M059J (cell line): ENCODE measurements at regions not wholly inside any gene's neighbourhood (a gene's known extent, or its start where the extent isn't known, plus 50 kb on each side); places are given as distances from the start of the nearest gene placed in this dataset.

Experiments used
- DNase-seq: peaks from one replicate; pipeline ENCODE4 v3.0.0-alpha.2; 2012; ENCODE audit warnings: low read depth

- no peak for DNase-seq
These were observed 221.8 kb upstream of the SUCLG2 start for GRCh38 chr3:67876261-67876660.

- no peak for DNase-seq
These were observed 221.4 kb upstream of the SUCLG2 start for GRCh38 chr3:67875858-67876257.

- DNase-seq = peak; percentile 32
These were observed 220.9 kb upstream of the SUCLG2 start for GRCh38 chr3:67875338-67875737.

- DNase-seq = no peak
These were observed 216.1 kb upstream of the SUCLG2 start for GRCh38 chr3:67870477-67870876.

GRCh38 chr3:67866571-67866970, 212.2 kb upstream of the SUCLG2 start:
- peak; percentile 3 for DNase-seq

- DNase-seq = no peak
These were observed 210.3 kb upstream of the SUCLG2 start for GRCh38 chr3:67864587-67865183.

GRCh38 chr3:67863869-67864268, 209.5 kb upstream of the SUCLG2 start:
- no peak for DNase-seq

GRCh38 chr3:67860429-67860828, 206.0 kb upstream of the SUCLG2 start:
- no peak for DNase-seq

GRCh38 chr3:67858492-67858891, 204.1 kb upstream of the SUCLG2 start:
- DNase-seq = no peak

- DNase-seq = no peak
These were observed 202.3 kb upstream of the SUCLG2 start for GRCh38 chr3:67856718-67857117.

GRCh38 chr3:67854663-67855062, 200.3 kb upstream of the SUCLG2 start:
- DNase-seq = no peak

- DNase-seq = no peak
These were observed 199.1 kb upstream of the SUCLG2 start for GRCh38 chr3:67853520-67853919.

GRCh38 chr3:67848299-67848698, 193.9 kb upstream of the SUCLG2 start:
- no peak for DNase-seq

GRCh38 chr3:67846166-67846565, 191.8 kb upstream of the SUCLG2 start:
- DNase-seq = no peak

GRCh38 chr3:67832817-67833216, 178.4 kb upstream of the SUCLG2 start:
- DNase-seq = no peak

GRCh38 chr3:67831262-67831661, 176.8 kb upstream of the SUCLG2 start:
- no peak for DNase-seq

GRCh38 chr3:67828486-67829010, 174.1 kb upstream of the SUCLG2 start:
- no peak for DNase-seq

- no peak for DNase-seq
These were observed 166.7 kb upstream of the SUCLG2 start for GRCh38 chr3:67821135-67821534.

GRCh38 chr3:67819447-67819846, 165.0 kb upstream of the SUCLG2 start:
- DNase-seq = no peak

GRCh38 chr3:67809370-67809935, 155.0 kb upstream of the SUCLG2 start:
- no peak for DNase-seq

GRCh38 chr3:67808906-67809305, 154.5 kb upstream of the SUCLG2 start:
- DNase-seq = no peak

GRCh38 chr3:67804578-67804977, 150.2 kb upstream of the SUCLG2 start:
- no peak for DNase-seq

GRCh38 chr3:67804089-67804488, 149.7 kb upstream of the SUCLG2 start:
- no peak for DNase-seq

- DNase-seq = no peak
These were observed 144.0 kb upstream of the SUCLG2 start for GRCh38 chr3:67798412-67798811.
